ENCODE measurements at regions not wholly inside any gene's neighbourhood (a gene's known extent, or its start where the extent isn't known, plus 50 kb on each side); places are given as distances from the start of the nearest gene placed in this dataset.

- no peak for TF ChIP-seq RNF2 (conservative IDR thresholded peaks at IDR 0.05; ENCODE audit: low read depth)
- TF ChIP-seq SMARCC2 (IDR thresholded peaks at IDR 0.05), result no peak
- no peak for TF ChIP-seq ZBTB33 (CRISPR knock-in tag; IDR thresholded peaks at IDR 0.05)
- no peak for TF ChIP-seq BRD4 (CRISPR knock-in tag; IDR thresholded peaks at IDR 0.05)
- TF ChIP-seq, protein P1, sequence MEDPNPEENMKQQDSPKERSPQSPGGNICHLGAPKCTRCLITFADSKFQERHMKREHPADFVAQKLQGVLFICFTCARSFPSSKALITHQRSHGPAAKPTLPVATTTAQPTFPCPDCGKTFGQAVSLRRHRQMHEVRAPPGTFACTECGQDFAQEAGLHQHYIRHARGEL (CRISPR knock-in tag; IDR thresholded peaks at IDR 0.05), result no peak
- TF ChIP-seq, protein P2, sequence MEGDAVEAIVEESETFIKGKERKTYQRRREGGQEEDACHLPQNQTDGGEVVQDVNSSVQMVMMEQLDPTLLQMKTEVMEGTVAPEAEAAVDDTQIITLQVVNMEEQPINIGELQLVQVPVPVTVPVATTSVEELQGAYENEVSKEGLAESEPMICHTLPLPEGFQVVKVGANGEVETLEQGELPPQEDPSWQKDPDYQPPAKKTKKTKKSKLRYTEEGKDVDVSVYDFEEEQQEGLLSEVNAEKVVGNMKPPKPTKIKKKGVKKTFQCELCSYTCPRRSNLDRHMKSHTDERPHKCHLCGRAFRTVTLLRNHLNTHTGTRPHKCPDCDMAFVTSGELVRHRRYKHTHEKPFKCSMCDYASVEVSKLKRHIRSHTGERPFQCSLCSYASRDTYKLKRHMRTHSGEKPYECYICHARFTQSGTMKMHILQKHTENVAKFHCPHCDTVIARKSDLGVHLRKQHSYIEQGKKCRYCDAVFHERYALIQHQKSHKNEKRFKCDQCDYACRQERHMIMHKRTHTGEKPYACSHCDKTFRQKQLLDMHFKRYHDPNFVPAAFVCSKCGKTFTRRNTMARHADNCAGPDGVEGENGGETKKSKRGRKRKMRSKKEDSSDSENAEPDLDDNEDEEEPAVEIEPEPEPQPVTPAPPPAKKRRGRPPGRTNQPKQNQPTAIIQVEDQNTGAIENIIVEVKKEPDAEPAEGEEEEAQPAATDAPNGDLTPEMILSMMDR (CRISPR knock-in tag; IDR thresholded peaks at IDR 0.05), result no peak
- TF ChIP-seq, protein P3, sequence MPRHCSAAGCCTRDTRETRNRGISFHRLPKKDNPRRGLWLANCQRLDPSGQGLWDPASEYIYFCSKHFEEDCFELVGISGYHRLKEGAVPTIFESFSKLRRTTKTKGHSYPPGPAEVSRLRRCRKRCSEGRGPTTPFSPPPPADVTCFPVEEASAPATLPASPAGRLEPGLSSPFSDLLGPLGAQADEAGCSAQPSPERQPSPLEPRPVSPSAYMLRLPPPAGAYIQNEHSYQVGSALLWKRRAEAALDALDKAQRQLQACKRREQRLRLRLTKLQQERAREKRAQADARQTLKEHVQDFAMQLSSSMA (CRISPR knock-in tag; IDR thresholded peaks at IDR 0.05), result no peak
- no peak for TF ChIP-seq ZNF274 (CRISPR knock-in tag; IDR thresholded peaks at IDR 0.05)
- no peak for TF ChIP-seq RFX5 (IDR thresholded peaks at IDR 0.05; ENCODE audit: low read depth, low read length)
- TF ChIP-seq ZFP1 (CRISPR knock-in tag; IDR thresholded peaks at IDR 0.05), result no peak
- TF ChIP-seq RCOR2 (CRISPR knock-in tag; IDR thresholded peaks at IDR 0.05), result no peak
Observed at GRCh38 chr5:115713408-115713807, 87.6 kb upstream of the TMED7 start.

Data from HepG2 (cell line).